Umbilical cord (tissue), 1 donor: ENCODE measurements at regions not wholly inside any gene's neighbourhood (a gene's known extent, or its start where the extent isn't known, plus 50 kb on each side); places are given as distances from the start of the nearest gene placed in this dataset.

Experiments used
- DNase-seq: peaks from one replicate; pipeline ENCODE4 v3.0.0-alpha.2; 2015; ENCODE audit warnings: low spot score

GRCh38 chr2:143822736-143823135, 693.5 kb downstream of the ARHGAP15 start:
- no peak for DNase-seq

- no peak for DNase-seq
These were observed 690.5 kb downstream of the ARHGAP15 start for GRCh38 chr2:143819764-143820163.

DNA sequence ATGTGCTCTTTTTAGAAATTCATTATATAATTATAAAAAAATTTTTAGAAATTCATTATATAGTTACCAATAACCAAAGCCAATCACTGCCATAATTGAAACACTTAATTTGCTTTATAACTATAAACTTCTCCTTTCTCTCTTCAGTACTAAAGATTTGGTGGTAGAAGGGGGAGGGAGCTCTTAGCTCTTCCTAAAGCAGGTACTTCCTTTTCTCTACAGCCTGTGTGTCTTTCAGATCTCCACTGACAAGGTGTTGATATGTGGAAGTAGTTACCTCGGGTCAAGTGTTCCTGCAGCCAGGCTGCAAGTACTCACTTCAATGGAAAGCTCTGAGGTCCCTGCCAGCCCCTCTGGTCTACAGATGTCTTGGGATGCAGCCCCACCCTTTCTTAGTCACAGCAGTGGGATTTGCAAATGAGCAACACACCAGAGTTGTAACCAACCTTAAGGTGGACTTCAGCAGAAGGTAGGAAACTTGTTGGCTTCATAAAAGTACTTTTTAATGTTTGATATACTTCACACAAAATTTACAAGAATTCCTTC, 690.0 kb downstream of the ARHGAP15 start:
- DNase-seq: no peak
